GM12878 (cell line): ENCODE measurements at regions not wholly inside any gene's neighbourhood (a gene's known extent, or its start where the extent isn't known, plus 50 kb on each side); places are given as distances from the start of the nearest gene placed in this dataset.

Source experiments
- BHLHE40 ChIP-seq, 2 experiments: fragments of 450-650 bp in 1 of 2; IDR thresholded peaks; 2 replicates each; pipeline ENCODE4 v1.6.1; 2011 to 2017; ENCODE audit warnings: low read depth in 2 of 2, borderline replicate concordance in 1 of 2, improper control_type of control experiment in 1 of 2, low read length in 1 of 2, mild to moderate bottlenecking in 1 of 2
- CTCF ChIP-seq, 3 experiments: IDR thresholded peaks in 2 of 3; conservative IDR thresholded peaks in 1 of 3; 2 replicates each; pipeline ENCODE4 v1.5.1; 2011; ENCODE audit warnings: low read depth in 3 of 3, low read length in 3 of 3, mild to moderate bottlenecking in 3 of 3, control low read depth in 2 of 3, moderate library complexity in 2 of 3, inconsistent platforms in 1 of 3, mixed read lengths in 1 of 3; ENCODE audit not compliant: control insufficient read depth in 2 of 3, insufficient read depth in 1 of 3; ENCODE audit errors: extremely low read depth in 1 of 3
- HDGF ChIP-seq: fragments of 450-650 bp; IDR thresholded peaks from 2 replicates; pipeline ENCODE4 v1.6.1; 2016; ENCODE audit warnings: antibody characterized with exemption
- POLR2A ChIP-seq: IDR thresholded peaks from 2 replicates; pipeline ENCODE4 v1.6.1; 2011; ENCODE audit warnings: low read depth, mild to moderate bottlenecking, low read length
- POLR2AphosphoS5 ChIP-seq: IDR thresholded peaks from 2 replicates; pipeline ENCODE4 v1.6.1; 2011; ENCODE audit warnings: mild to moderate bottlenecking, low read length, inconsistent platforms
- RAD21 ChIP-seq: IDR thresholded peaks from 2 replicates; pipeline ENCODE4 v1.6.1; 2011; ENCODE audit warnings: mild to moderate bottlenecking, low read depth, low read length, moderate library complexity; ENCODE audit not compliant: insufficient read depth
- ZNF622 ChIP-seq: fragments of 450-650 bp; IDR thresholded peaks from 2 replicates; pipeline ENCODE4 v1.6.1; 2017; ENCODE audit warnings: mild to moderate bottlenecking, inconsistent platforms

GRCh38 chr10:109281347-109281746 lies 642.0 kb downstream of the XPNPEP1 start:
- TF ChIP-seq HDGF (no peak), CTCF (IDR thresholded peaks at IDR 0.05 in 2 of 3, conservative IDR thresholded peaks at IDR 0.05 in 1 of 3; ENCODE audit: control insufficient read depth in 2 of 3, extremely low read depth in 1 of 3, insufficient read depth in 1 of 3, low read depth in 3 of 3, low read length in 3 of 3) (no peak), ZNF622 (no peak), BHLHE40 (IDR thresholded peaks at IDR 0.05; ENCODE audit: borderline replicate concordance in 1 of 2, low read depth in 2 of 2, low read length in 1 of 2) (no peak), RAD21 (no peak), POLR2A (no peak), POLR2AphosphoS5 (no peak)
